CD4-positive, alpha-beta T cell (primary cell): ENCODE measurements at regions not wholly inside any gene's neighbourhood (a gene's known extent, or its start where the extent isn't known, plus 50 kb on each side); places are given as distances from the start of the nearest gene placed in this dataset.
"Not testable (repeated sequence)": the region's sequence is repeated elsewhere in the genome, so short reads cannot be mapped to it uniquely, and the experiment has no call there.

ENCODE experiments used
- ATAC-seq: fragments of 200-7000 bp; cut with Tn5 transposase; one replicate; pipeline ENCODE4 v1.10.0; 2022; ENCODE audit warnings: mild to moderate bottlenecking; ENCODE audit not compliant: poor library complexity
- CTCF ChIA-PET: fragments of 350-600 bp; sonication (Branson Sonifier 250); formaldehyde crosslinking; loops from one replicate; lab custom pipeline; 2021; ENCODE audit warnings: antibody characterized with exemption, inconsistent platforms; lab: Charles Lee
- POLR2A ChIA-PET: fragments of 350-600 bp; sonication (Branson Sonifier 250); formaldehyde crosslinking; loops from one replicate; lab custom pipeline; 2021; ENCODE audit warnings: antibody characterized with exemption, inconsistent platforms; lab: Charles Lee
- DNase-seq, 14 experiments: peaks; one replicate each; pipeline ENCODE4 v3.0.0-alpha.2; 2013 to 2020; ENCODE audit warnings: mixed read lengths in 2 of 14
- H3K27ac ChIP-seq, 2 donors: one replicate each; pipeline versions ENCODE4 v1.5.1 to v1.7.0; 2013; ENCODE audit warnings: low read length in 2 of 2, low read depth in 1 of 2, mild to moderate bottlenecking in 1 of 2
- H3K27me3 ChIP-seq, 2 experiments: 1 replicate in 1 of 2; 2 replicates in 1 of 2; pipeline versions ENCODE4 v1.6.1 to v1.7.0; 2013; ENCODE audit warnings: low read length in 2 of 2, control low read depth in 1 of 2, mild to moderate bottlenecking in 1 of 2, moderate library complexity in 1 of 2; ENCODE audit not compliant: insufficient read depth in 2 of 2, control insufficient read depth in 1 of 2
- H3K36me3 ChIP-seq: one replicate; pipeline ENCODE4 v1.6.1; 2013; ENCODE audit warnings: low read length, control low read depth; ENCODE audit not compliant: insufficient read depth
- H3K4me1 ChIP-seq: one replicate; pipeline ENCODE4 v1.6.1; 2013; ENCODE audit warnings: low read length, control low read depth; ENCODE audit not compliant: insufficient read depth
- H3K4me3 ChIP-seq: one replicate; pipeline ENCODE4 v1.5.1; 2013; ENCODE audit warnings: mild to moderate bottlenecking, low read length, moderate library complexity
- H3K9me3 ChIP-seq, 2 experiments: 1 replicate in 1 of 2; 2 replicates in 1 of 2; pipeline versions ENCODE4 v1.6.1 to v1.7.0; 2013; ENCODE audit warnings: low read length in 2 of 2, mild to moderate bottlenecking in 2 of 2, control low read depth in 1 of 2, moderate library complexity in 1 of 2; ENCODE audit not compliant: control insufficient read depth in 1 of 2, insufficient read depth in 1 of 2
- H3K27ac Mint-ChIP-seq: one replicate; pipeline ENCODE4 v1.8.0; 2020; ENCODE audit warnings: mixed read lengths
- H3K27me3 Mint-ChIP-seq: one replicate; pipeline ENCODE4 v1.8.0; 2021; ENCODE audit warnings: mixed read lengths
- H3K36me3 Mint-ChIP-seq: one replicate; pipeline ENCODE4 v1.8.0; 2021; ENCODE audit warnings: low read depth, mixed read lengths
- H3K4me1 Mint-ChIP-seq: one replicate; pipeline ENCODE4 v1.8.0; 2021; ENCODE audit warnings: low read depth, mixed read lengths
- H3K4me3 Mint-ChIP-seq: one replicate; pipeline ENCODE4 v1.8.0; 2020; ENCODE audit warnings: mild to moderate bottlenecking, mixed read lengths
- H3K9me3 Mint-ChIP-seq: one replicate; pipeline ENCODE4 v1.8.0; 2020; ENCODE audit warnings: mixed read lengths
- CTCF ChIP-seq: fragments of 200-600 bp; IDR thresholded peaks from one replicate; pipeline ENCODE4 v1.8.0; 2022; ENCODE audit warnings: antibody characterized with exemption, mild to moderate bottlenecking
- intact Hi-C, 2 experiments: fragments of 100-400 bp; cut with DNase I in 1 of 2; cut with micrococcal nuclease in 1 of 2; formaldehyde crosslinking; loops; one replicate each; pipeline versions ENCODE4 v1.15.1 to v1.9.0; 2023 to 2025; cut with DNase I, micrococcal nuclease

GRCh38 chr9:135176284-135176683 lies 88.8 kb downstream of the OLFM1 start:
- TF ChIP-seq CTCF = no peak
- ChIA-PET POLR2A (no interaction called here), CTCF (no interaction called here)
- Histone ChIP-seq H3K9me3 (peaks cover 0 to 7% of the 10 kb centered on the region in 2 experiments), H3K27ac (no peak overlapping the region), H3K4me3 (no peak overlapping the region), H3K36me3 (no peaks in the 10 kb centered on the region), H3K27me3 (peaks cover 0 to 2% of the 10 kb centered on the region in 2 experiments), H3K4me1 (no peaks in the 10 kb centered on the region)
- Mint-ChIP-seq H3K4me1 (no peaks in the 10 kb centered on the region), H3K27me3 (no peaks in the 10 kb centered on the region), H3K4me3 (no peak overlapping the region), H3K36me3 (no peaks in the 10 kb centered on the region), H3K9me3 (no peaks in the 10 kb centered on the region), H3K27ac (no peak overlapping the region)
- DNase-seq (no peak), ATAC-seq (no peak)
- intact Hi-C loops = no loop called here

DNA sequence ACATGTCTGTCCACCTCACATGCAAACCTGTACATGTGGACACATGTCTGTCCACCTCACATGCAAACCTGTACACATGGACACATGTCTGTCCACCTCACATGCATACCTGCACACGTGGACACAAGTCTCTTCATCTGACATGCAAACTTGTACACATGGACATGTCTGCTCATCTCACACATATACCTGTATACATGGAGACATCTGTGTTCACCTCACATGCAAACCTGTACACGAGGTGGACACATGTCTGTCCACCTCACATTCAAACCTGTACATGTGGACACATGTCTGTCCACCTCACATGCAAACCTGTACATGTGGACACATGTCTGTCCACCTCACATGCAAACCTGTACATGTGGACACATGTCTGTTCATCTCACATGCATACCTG lies 90.1 kb downstream of the OLFM1 start:
- H3K9me3 ChIP-seq, CTCF ChIA-PET, H3K9me3 Mint-ChIP-seq, H3K27ac ChIP-seq, H3K27me3 Mint-ChIP-seq, H3K27me3 ChIP-seq, H3K4me3 ChIP-seq, H3K4me3 Mint-ChIP-seq, H3K36me3 ChIP-seq, H3K4me1 ChIP-seq, intact Hi-C loops, H3K4me1 Mint-ChIP-seq, ATAC-seq, DNase-seq, H3K27ac Mint-ChIP-seq, H3K36me3 Mint-ChIP-seq, POLR2A ChIA-PET: not testable (repeated sequence)

DNA sequence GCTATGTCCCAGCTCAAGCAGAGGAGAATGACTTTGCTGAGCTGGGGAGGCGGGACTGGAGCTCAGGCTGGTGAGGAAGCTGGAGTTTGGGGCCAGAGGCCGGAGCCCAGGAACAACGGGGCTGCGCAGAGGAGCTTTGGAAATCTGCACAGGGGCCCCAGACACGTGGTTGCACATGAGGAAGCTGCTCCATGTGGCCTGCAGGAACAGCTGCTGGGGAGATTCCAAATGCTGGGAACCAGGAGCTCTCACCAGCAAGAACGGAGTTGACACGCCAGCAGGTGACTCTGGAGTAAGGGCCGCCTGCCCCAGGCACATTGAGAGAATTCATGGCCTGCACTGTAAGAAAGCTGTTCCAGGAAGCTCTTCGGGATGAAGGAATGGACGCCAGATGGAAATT lies 91.0 kb downstream of the OLFM1 start:
- no peaks in the 10 kb centered on the region for H3K36me3 ChIP-seq
- no peak overlapping the region for H3K4me3 ChIP-seq
- ChIA-PET POLR2A (no interaction called here), CTCF (no interaction called here)
- TF ChIP-seq CTCF = no peak
- Mint-ChIP-seq H3K27me3 (no peaks in the 10 kb centered on the region), H3K36me3 (no peaks in the 10 kb centered on the region), H3K4me3 (no peak overlapping the region), H3K4me1 (no peaks in the 10 kb centered on the region), H3K9me3 (no peaks in the 10 kb centered on the region), H3K27ac (no peak overlapping the region)
- peaks cover 0 to 2% of the 10 kb centered on the region in 2 experiments for H3K27me3 ChIP-seq
- no peak overlapping the region for H3K27ac ChIP-seq
- intact Hi-C loops = no loop called here
- ATAC-seq (no peak), DNase-seq (no peak)
- H3K4me1 ChIP-seq = no peaks in the 10 kb centered on the region
- peaks cover 0 to 2% of the 10 kb centered on the region in 2 experiments for H3K9me3 ChIP-seq

DNA sequence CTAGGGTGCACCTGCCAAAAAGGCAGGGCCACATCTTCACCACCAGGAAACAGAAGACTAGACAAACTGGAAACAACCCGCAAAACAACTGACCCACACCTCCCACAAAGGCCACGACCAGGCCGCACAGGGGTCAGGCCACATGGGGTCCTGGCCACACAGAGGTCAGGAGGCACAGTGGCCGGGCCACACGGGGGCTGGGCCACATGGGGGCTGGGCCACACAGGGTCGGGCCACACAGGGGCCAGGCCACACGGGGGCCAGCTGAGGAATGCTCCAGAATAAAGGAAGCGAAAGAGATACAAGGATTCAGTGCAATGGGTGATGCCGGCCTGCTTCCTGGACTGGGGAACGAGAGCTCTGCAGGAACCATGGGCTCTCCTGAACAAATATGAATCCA lies 91.6 kb downstream of the OLFM1 start:
- Mint-ChIP-seq H3K9me3 (no peaks in the 10 kb centered on the region), H3K27ac (no peak overlapping the region), H3K4me3 (no peak overlapping the region), H3K36me3 (no peaks in the 10 kb centered on the region), H3K27me3 (no peaks in the 10 kb centered on the region), H3K4me1 (no peaks in the 10 kb centered on the region)
- ATAC-seq (no peak), DNase-seq (no peak)
- no peaks in the 10 kb centered on the region for H3K36me3 ChIP-seq
- ChIA-PET CTCF (no interaction called here), POLR2A (no interaction called here)
- no peak overlapping the region for H3K27ac ChIP-seq
- H3K4me3 ChIP-seq = no peak overlapping the region
- intact Hi-C loops = no loop called here
- no peaks in the 10 kb centered on the region for H3K9me3 ChIP-seq
- no peaks in the 10 kb centered on the region for H3K4me1 ChIP-seq
- peaks cover 0 to 2% of the 10 kb centered on the region in 2 experiments for H3K27me3 ChIP-seq
- no peak for TF ChIP-seq CTCF
